GM21423 (cell line): ENCODE measurements at regions not wholly inside any gene's neighbourhood (a gene's known extent, or its start where the extent isn't known, plus 50 kb on each side); places are given as distances from the start of the nearest gene placed in this dataset.

ENCODE experiments used
- ATAC-seq: cut with Tn5 transposase; IDR thresholded peaks from one replicate; pipeline ENCODE4 v1.9.1; 2021; ENCODE audit warnings: mild to moderate bottlenecking, moderate library complexity; ENCODE audit not compliant: unreplicated experiment

DNA sequence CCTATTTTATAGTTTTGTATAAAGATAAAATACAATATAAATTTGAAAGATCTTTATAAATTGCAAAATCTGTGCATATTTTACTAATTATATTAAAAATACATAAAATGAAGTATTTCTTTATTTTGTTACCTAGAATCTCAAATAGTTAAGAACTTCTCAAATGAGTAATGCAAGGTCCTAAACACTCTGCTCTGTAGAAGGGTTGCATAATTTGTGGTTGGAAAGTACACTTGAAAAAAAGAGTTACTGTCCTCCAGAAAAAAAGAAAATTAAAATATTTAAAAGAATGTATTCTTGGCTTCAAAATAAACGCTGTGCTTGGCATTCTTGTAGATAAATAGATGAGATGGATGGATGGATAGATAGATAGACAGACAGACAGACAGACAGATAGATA is 428.8 kb upstream of the CDH6 start:
- no peak for ATAC-seq

DNA sequence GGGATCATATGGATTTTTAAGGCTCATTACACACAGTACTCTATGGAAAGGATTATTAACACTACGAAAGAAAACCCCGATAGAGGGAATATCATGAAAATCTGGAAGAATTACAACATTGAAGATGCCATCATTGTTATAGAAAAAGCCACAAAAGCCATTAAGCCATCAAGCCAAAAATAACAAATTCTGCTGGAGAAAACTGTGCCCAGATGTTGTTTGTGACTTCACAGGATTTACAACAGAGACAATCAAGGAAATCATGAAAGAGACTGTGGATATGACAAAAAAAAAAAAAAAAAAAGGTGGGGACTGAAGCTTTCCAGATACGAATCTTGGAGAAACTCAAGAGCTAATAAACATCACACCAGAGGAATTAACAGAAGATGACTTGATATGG is 433.8 kb upstream of the CDH6 start:
- ATAC-seq, result no peak

DNA sequence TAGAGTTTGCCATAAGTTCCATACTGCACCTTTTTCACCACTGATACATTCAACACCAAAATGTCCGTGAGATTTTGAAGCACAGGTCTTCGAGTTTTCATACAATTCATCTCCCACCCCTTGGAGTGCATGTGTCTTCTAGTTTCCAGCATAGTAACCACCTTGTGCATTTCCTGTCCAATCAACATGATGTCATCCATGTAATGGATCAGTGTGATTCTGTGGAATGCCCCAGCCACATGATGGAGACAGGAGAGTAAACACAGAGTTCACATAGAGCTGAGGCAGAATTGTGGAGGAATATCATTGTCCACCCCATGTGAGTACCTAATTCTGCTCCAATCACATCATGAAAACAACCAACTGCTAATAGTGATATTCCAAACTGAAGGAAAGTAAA is 441.5 kb upstream of the CDH6 start:
- no peak for ATAC-seq

DNA sequence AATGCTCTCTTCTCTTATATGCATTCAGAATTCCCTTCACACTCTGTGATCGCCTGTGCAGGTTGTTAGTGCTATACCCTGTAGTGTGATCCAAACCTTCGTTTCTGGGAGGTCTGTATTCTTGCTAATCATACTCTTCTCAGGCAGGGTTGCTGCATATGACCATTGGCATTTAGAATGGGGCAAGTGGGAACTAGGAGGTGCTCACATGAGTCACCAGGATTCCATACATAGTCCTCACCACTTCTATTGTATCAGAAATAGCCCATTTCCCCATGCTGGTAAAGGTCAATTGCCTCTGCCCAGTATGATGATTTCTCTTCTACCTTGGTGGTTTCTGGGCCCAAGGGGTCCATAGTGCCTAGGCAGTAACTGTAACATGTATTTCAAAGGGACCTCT is 443.5 kb upstream of the CDH6 start:
- ATAC-seq, result no peak

DNA sequence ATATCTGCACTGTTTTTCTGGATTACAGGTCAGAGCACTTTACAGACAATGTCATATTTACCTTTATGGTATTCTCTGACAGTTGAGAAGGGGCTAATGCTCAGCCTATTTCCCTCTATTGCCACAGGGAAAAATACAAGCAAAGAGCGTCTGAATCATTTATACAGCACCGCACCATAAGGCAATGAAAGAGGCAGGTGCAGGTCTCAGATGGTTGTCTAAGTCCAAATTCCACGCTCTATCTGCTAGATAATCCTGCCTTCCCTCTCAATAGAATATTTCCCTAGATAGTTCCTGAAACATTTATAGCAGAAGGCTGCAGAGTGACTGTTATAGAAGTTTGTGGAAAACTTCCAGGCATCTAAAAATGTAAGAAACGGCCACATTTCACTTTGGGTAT is 446.1 kb upstream of the CDH6 start:
- no peak for ATAC-seq

DNA sequence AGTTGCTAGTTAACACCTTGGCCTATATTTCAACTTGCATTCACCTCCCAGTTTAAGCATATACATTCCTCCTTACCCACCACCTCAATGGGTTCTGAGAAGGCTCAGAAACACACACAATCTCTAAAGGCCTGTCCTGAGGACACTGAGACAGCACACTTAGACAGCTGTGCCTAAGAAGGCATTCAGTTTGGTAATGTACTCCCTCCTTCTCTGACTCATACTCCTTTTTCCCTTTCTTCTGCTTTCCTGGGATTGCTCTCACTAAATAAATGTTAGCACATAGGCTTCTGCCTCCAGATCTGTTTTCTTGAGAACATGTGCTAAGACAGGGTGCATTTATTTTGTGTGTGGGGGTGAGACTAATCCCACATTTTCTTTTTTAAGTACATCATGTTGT is 456.8 kb upstream of the CDH6 start:
- ATAC-seq, result no peak

DNA sequence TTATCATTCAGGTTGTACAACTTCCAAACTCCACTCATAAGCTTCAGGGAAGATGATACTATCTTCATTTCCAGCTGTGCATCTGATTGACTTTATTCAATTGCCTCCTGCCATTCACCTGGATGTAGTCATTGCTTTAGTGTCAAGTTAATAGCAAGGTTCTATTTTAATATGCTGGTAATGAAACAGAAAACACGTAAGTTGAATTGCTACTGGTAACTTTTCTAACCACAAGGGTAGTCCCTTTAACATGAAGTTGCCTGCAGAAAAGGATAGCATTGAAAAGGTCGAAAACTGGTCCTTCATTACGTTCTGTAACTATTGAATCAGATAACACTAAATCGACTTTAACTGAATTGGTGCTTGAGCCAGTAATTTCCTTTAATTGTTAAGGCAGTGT is 459.4 kb upstream of the CDH6 start:
- ATAC-seq, result no peak

DNA sequence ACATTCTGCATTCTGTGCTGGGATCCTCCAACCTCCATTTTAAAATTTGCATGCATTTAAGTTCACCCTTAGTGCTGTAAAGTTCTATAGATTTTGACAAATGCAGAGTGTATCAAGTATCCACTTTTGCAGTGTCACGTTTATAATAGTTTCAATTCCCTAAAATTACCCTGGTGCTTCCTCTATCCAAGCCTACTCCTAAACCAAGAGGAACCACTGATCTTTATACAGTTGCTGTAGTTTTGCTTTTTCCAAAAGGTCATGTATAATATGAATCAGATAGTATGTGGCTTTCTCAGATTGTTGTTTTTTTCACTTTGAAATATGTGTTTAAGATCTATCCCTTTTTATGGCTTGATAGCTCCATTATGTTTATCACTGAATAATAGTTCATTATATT is 468.4 kb upstream of the CDH6 start:
- ATAC-seq, result no peak

DNA sequence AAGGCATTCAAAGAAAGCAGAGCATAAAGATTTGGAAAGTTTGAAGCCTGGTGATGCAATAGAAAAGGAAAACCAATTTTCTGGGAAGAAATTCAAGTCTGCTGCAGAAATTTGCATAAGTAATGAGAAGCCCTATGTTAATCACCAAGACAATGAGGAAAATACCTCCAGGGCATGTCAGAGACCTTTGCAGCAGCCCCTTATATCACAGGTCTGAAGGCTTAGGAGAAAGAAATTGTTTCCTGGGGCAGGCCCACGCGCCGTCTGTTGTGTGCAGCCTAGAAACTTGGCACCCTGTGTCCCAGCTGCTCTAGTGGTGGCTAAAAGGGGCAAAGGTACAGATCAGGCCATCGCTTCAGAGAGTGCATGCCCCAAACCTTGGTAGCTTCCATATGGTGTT is 495.3 kb upstream of the CDH6 start:
- no peak for ATAC-seq

DNA sequence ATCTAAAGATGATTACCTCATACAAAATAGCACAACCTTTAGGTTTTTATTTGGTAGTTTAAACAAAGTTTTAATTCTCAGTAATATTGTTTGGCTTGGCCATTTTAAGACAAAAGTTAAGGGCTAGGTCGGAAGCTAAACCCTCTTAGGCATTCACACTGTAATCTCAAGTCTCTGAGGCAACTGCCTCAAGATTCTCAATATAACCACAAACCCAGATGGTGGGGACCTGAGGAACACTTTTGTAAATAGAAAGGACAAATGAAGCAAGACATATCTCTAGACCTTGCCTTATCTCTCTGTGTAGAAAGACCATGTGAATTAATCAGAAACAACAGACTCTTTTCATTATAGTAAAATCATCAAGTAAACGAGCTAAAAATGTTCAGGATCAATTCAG is 500.2 kb upstream of the CDH6 start:
- ATAC-seq, result no peak

DNA sequence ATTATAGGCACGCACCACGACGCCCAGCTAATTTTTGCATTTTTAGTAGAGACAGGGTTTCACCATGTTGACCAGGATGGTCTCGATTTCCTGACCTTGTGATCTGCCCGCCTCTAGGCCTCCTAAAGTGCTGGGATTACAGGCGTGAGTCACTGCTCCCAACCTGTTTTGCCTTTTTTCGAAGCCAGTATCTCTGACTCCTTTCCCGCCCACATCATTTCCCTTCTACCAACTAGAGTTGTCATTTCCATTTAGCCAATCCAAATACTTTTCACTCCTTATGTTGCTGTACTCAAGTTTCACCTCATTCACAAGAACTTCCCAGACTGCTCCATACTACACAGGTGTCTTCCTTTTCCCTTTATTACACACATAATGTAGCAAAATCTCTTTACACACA is 502.6 kb upstream of the CDH6 start:
- no peak for ATAC-seq

DNA sequence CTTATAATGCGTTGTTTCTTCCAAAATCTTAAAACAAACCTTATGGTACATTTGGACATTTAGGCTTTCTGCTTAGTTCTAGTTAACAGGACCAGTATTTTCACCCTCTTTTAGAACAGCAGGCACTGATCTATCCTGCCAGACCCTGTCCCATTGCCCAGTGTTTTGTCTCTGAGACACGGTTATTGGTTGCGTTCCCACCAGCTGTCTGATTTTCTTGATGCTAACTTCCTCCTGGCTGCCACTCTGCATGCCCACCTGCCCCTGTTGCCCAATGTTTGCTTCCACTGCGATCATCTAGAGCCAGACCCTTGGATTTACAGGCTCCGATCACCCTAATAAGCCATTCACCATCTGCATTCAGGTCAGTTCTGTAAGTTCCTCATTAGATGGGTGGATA is 506.0 kb upstream of the CDH6 start:
- no peak for ATAC-seq

DNA sequence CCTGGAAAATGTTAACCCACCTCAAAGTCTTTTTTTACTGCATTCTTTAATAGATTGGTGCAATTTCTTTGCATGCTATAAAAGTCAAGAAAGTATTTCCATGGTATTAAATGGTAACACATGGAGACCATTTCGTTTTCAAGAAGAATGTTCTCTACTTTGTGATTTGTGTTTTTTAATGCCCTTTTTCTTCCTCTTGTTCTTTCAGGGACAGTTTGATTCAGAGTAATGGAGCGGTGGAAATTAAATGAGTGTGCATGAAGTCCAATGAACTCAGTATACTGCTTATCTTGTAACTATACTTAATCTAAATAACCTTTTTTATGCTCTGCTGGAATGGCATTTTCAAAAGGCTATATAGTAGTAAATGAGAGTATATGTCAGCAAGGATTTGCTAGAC is 507.0 kb upstream of the CDH6 start:
- ATAC-seq, result no peak

DNA sequence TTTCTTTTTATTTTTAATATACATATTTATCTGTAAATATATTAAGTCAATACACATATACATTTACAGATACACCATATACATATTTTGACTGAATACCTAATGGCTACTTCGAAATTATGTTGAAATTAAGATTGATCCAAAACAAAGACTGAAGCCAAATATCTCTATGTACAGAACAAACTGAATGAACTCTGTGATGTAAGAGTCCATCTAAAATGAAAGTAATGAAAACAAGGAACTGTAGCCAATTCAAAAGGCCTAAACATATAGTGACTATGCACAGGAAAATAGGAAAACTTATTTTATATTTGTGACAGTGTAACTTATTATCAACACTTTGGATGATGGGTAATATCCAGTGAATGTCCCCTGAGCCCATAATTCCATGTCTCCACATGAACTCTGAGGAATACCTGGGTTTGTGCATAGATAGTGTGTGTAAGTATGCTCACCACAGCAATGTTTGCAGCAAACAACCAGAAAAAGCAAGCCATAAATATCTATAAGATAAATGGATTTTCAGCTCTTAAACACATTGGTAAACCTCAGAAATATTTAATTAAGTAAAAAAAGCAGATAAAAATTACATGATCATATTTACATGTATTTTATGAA is 517.2 kb upstream of the CDH6 start:
- ATAC-seq, result no peak

DNA sequence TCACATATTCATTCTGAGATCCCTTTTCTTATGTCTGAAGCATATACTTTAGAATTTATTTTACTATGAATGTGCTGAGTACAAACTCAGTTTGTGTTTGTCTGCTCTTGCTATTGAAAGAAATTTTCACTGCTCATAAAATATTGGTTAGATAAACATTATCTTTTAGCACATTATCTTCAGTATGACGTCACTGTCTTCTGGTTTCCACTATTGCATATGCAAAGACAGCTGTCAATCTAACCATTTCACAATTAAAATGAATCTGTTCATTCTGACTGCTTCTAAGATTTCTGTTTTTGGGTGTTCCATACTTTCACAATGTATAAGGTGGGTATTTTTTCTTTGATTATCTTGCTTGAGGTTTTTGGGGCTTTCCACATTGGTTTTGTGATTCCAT is 526.2 kb upstream of the CDH6 start:
- no peak for ATAC-seq

DNA sequence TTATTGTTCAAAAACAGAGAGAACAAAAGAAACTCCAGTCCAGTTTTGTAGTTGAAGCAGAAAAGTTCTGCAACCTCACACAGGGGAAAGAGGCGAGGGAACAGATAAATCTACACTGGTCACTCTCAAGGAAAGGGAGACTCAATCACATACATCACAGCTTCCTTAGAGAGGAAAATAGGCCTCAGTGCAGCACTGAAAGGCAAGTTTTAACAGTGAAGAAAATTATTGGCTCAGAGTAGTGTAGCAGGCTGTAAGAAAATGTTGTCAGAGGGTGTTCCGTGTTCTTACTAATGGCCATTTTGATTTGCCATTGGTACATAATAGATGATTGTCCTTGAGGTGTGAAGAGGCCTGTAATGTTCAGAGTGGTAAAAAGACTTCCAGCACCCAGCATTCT is 530.0 kb upstream of the CDH6 start:
- no peak for ATAC-seq

DNA sequence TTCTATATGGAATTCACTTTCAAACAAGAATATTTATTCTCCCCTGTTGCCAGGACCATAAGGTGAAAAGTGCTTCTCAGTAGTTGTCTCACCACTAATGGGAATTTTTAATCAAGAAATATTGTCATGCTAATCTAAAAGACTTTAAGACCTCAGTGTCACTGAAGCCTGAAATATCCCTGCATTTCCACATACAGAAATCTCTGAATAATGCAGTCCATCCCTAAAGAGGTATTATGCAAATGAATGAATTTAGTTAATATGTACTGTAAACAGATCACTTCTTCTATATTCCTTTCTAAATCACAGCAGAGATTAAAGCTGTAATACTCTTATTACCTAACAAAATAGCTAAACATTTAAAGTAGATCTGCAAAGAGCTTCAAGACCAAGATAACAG is 531.1 kb upstream of the CDH6 start:
- ATAC-seq, result no peak

DNA sequence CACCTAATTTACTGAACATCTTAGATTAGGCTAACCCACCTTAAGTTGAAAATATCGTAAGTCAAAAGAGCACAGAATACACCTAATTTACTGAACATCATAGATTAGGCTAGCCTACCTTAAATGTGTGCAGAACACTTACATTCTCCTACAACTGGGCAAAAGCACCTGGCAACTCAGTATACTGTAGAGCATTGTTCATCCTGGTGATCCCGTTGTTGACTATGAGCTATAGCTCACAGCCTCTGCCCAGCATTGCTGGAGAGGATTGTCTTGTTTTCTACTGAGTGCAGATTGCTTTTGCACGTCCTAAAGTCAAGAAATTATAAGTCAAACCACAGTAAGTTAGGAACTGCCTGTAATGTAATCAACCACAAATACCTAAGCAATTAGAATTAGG is 531.8 kb upstream of the CDH6 start:
- ATAC-seq, result no peak

DNA sequence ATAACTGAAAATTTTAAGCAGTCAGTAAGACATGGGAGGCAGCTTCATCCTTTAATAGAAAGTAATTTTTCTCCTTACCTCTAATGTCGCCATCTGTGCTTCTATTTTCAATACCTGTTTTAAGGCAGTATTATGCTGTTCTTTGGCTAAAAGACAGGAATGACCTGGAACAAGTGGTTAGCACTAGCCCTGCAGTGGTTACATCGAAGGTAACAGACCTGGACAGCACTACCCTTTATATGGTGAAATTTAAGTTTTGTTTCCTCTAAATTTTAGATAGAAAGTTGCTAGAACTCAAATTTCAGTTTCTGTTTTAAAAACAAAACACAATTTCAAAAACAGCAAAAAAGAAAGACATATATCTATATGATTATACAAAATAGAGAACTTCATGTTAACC is 534.1 kb upstream of the CDH6 start:
- ATAC-seq, result no peak

DNA sequence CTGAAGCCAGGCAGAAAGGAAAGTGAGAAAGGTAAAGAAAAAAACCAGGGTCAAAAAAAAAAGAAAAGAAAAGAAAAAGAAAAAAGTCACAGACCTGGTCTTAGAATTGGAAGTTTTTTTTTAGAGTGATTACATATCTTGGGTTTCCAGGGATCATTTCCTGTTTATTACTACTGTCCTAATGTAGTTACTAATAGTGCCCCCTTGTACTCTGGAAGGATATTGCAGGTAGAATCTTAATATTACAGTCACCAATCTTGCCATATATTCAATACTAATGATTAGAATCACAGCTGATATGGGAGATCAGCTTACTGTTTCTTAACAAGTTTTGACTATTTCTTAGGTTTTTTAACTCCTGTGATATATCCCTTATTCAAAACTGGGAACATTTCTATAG is 543.2 kb upstream of the CDH6 start:
- ATAC-seq, result no peak

DNA sequence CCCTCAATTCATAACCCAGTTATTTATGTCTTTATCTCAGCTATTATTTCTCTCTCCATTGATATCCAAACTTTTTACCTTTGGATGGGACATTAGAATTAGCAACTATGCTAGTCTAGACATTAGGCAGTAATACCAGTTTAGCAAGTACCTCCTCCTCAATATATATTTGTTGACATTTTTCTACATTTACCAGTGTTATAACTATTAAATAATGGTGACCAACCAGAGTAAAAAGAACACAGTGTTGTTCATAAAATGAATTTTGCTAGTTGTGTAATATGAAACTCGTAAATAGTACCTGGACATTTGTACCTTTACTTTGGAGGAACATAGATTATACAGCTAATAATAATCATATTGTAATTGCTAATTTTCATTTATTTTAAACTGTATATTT is 554.6 kb upstream of the CDH6 start:
- ATAC-seq, result no peak

DNA sequence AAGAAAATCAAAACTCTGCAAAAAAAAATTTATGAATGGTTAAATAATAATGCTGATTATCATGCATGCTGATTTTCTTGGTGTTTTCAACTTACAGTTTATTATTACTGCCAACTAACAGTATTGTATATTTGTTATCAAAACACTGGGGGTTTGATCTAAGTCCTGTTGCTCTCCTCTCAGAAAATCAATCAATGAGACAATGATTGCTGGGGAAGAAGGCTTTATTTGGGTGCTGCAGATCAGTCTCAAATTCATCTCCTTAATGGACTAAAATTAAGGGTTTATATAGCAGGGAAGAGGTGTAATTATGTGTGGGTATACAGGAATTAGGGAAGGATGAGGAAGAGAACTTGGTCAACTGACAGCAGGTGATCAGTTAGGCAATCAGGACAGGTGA is 565.5 kb upstream of the CDH6 start:
- ATAC-seq, result no peak

DNA sequence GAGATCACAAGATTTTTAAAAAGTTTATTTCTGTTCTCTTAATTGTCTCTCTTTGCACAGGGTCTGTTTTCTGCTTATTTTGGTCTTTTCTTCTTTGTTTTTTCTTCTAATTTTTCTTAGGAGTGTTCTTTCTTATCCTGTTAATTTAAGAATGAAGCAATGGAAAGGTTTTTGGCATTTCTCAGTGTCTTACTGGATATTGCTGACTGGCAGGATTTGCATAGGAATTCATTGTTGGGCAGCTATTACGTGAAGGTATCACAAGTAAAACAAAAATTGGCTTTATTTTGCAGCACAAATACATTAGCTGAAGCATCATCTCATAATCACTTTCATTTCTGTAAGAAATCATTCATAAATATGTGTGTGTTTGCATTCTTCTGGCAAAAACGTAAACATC is 566.9 kb upstream of the CDH6 start:
- ATAC-seq, result no peak
